B cell (primary cell): ENCODE measurements at regions not wholly inside any gene's neighbourhood (a gene's known extent, or its start where the extent isn't known, plus 50 kb on each side); places are given as distances from the start of the nearest gene placed in this dataset.

Experiments
- ATAC-seq: fragments of 200-7000 bp; cut with Tn5 transposase; one replicate; pipeline ENCODE4 v1.10.0; 2021; ENCODE audit warnings: low read depth, mild to moderate bottlenecking, moderate number of reproducible peaks, moderate library complexity
- CTCF ChIA-PET: fragments of 350-600 bp; sonication (Branson Sonifier 250); formaldehyde crosslinking; loops from one replicate; lab custom pipeline; 2021; ENCODE audit warnings: antibody characterized with exemption, inconsistent platforms; lab: Charles Lee
- POLR2A ChIA-PET: fragments of 350-600 bp; sonication (Branson Sonifier 250); formaldehyde crosslinking; loops from one replicate; lab custom pipeline; 2021; ENCODE audit warnings: antibody characterized with exemption; lab: Charles Lee
- DNase-seq: peaks from one replicate; pipeline ENCODE4 v3.0.0; 2013
- H2AFZ ChIP-seq: 2 replicates; pipeline ENCODE4 v1.6.1; 2012; ENCODE audit warnings: mild to moderate bottlenecking, low read depth, low read length; ENCODE audit not compliant: insufficient read depth, poor library complexity, severe bottlenecking
- H3K27ac ChIP-seq, 2 donors: 1 replicate in 1 of 2; 2 replicates in 1 of 2; pipeline ENCODE4 v1.5.1; 2012 to 2013; ENCODE audit warnings: low read length in 2 of 2, mild to moderate bottlenecking in 2 of 2, moderate library complexity in 1 of 2
- H3K27me3 ChIP-seq, 4 experiments: fragments of 200-600 bp in 1 of 4; sonication (generic) in 1 of 4; replicated peaks in 1 of 4; 1 replicate in 2 of 4; 2 replicates in 2 of 4; pipeline versions ENCODE4 v1.6.1 to v1.7.0; 2013 to 2016; ENCODE audit warnings: low read length in 3 of 4, mild to moderate bottlenecking in 2 of 4, mixed read lengths in 1 of 4, moderate library complexity in 1 of 4; ENCODE audit not compliant: insufficient read depth in 4 of 4, control insufficient read depth in 3 of 4; ENCODE audit errors: control extremely low read depth in 1 of 4
- H3K36me3 ChIP-seq, 2 experiments: replicated peaks in 1 of 2; 1 replicate in 1 of 2; 2 replicates in 1 of 2; pipeline versions ENCODE4 v1.6.1 to v1.7.1; 2013; ENCODE audit warnings: low read length in 1 of 2; ENCODE audit not compliant: insufficient read depth in 2 of 2, control insufficient read depth in 1 of 2; ENCODE audit errors: control extremely low read depth in 1 of 2, extremely low read depth in 1 of 2
- H3K4me1 ChIP-seq, 2 donors: fragments of 200-600 bp in 1 of 2; sonication (generic) in 1 of 2; 1 replicate in 1 of 2; 2 replicates in 1 of 2; pipeline versions ENCODE4 v1.5.1 to v1.6.1; 2013 to 2017; ENCODE audit warnings: low read length in 2 of 2; ENCODE audit not compliant: control insufficient read depth in 2 of 2, insufficient read depth in 2 of 2
- H3K4me2 ChIP-seq: replicated peaks from 2 replicates; pipeline ENCODE3; 2012; ENCODE audit warnings: mild to moderate bottlenecking, low read depth, low read length; ENCODE audit not compliant: poor library complexity, severe bottlenecking
- H3K4me3 ChIP-seq, 5 experiments: fragments of 200-600 bp in 1 of 5; sonication (generic) in 1 of 5; 1 replicate in 3 of 5; 2 replicates in 2 of 5; pipeline versions ENCODE4 v1.5.1 to v1.7.0; 2011 to 2016; ENCODE audit warnings: low read length in 4 of 5, mild to moderate bottlenecking in 4 of 5, low read depth in 2 of 5, control low read depth in 1 of 5, moderate library complexity in 1 of 5; ENCODE audit not compliant: insufficient read depth in 1 of 5; ENCODE audit errors: control extremely low read depth in 1 of 5, extremely low read depth in 1 of 5
- H3K79me2 ChIP-seq: fragments of 200-600 bp; sonication (generic); one replicate; pipeline ENCODE4 v1.6.0; 2016; ENCODE audit warnings: low read length; ENCODE audit not compliant: control insufficient read depth, insufficient read depth
- H3K9ac ChIP-seq: fragments of 200-600 bp; sonication (generic); 2 replicates; pipeline ENCODE4 v1.6.1; 2017; ENCODE audit warnings: mild to moderate bottlenecking, low read length, moderate library complexity
- H3K9me3 ChIP-seq, 3 donors: one replicate each; pipeline versions ENCODE4 v1.6.1 to v1.7.1; 2013; ENCODE audit warnings: low read length in 2 of 3; ENCODE audit not compliant: control insufficient read depth in 2 of 3, insufficient read depth in 1 of 3; ENCODE audit errors: control extremely low read depth in 1 of 3
- H4K20me1 ChIP-seq: 2 replicates; pipeline ENCODE4 v1.6.0; 2012; ENCODE audit warnings: mild to moderate bottlenecking, low read length; ENCODE audit not compliant: insufficient read depth, control insufficient read depth, poor library complexity, severe bottlenecking
- H3K27ac Mint-ChIP-seq: one replicate; pipeline ENCODE4 v1.8.0; 2021; ENCODE audit warnings: mixed read lengths
- H3K27me3 Mint-ChIP-seq: one replicate; pipeline ENCODE4 v1.8.0; 2021; ENCODE audit warnings: mixed read lengths
- H3K4me1 Mint-ChIP-seq: one replicate; pipeline ENCODE4 v1.8.0; 2021; ENCODE audit warnings: mixed read lengths
- H3K4me3 Mint-ChIP-seq: one replicate; pipeline ENCODE4 v1.8.0; 2021; ENCODE audit warnings: mixed read lengths
- H3K9me3 Mint-ChIP-seq: one replicate; pipeline ENCODE4 v1.8.0; 2022; ENCODE audit warnings: mixed read lengths; ENCODE audit not compliant: insufficient read depth
- EZH2 ChIP-seq: IDR thresholded peaks from 2 replicates; pipeline ENCODE4 v1.6.1; 2012; ENCODE audit warnings: borderline replicate concordance, low read depth, mild to moderate bottlenecking, moderate library complexity, low read length; ENCODE audit not compliant: insufficient read depth, poor library complexity, severe bottlenecking
- WGBS: methylation state at CpG from one replicate; pipeline ENCODE4 v1.1.5; 2013; ENCODE audit warnings: missing lambda C conversion rate; ENCODE audit not compliant: insufficient coverage; 5-methylcytosine and 5-hydroxymethylcytosine counted together
- intact Hi-C: fragments of 100-400 bp; cut with micrococcal nuclease; formaldehyde crosslinking; loops from one replicate; pipeline ENCODE4 v1.10.0; 2022
- TF ChIP-seq, protein P1 (sequence below): fragments of 200-600 bp; IDR thresholded peaks from one replicate; pipeline ENCODE4 v1.8.0; 2022; ENCODE audit warnings: antibody characterized with exemption, mild to moderate bottlenecking

DNA sequence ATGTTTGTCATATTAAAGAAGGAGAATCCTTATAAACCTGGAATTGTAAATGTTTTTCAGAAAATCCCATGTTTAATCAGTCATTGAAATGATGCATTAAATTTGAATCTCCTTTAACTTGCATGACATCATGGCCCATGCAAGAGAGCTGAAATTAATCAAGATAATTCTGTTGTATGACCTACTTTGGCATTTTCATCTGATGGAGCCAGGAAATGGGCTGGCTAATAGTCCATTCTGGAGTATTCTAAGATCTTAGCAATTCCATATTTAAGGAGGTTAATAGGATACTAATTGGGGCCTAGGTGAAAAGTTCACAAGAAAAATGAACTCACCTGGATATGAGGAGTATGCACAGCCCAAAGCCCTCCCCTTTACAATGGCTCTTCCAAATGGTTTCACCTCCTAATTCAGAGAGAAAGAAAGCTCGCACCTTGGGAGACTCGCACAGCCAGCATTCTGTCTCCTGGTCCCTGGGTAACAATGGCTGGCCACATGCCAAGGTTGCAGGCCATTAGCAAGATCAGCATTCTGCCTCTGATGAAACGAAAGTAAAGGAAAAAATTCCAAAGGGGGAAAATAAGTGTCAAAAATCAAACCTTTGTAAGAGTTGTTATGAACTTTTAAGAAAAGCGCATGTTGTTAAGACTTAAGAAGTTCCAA lies 786.4 kb downstream of the MCTP2 start:
- no peak overlapping the region for H3K27ac Mint-ChIP-seq
- no peaks in the 10 kb centered on the region for H3K27me3 Mint-ChIP-seq
- no peaks in the 10 kb centered on the region for H3K9me3 ChIP-seq
- H3K36me3 ChIP-seq: no peaks in the 10 kb centered on the region
- TF ChIP-seq, protein P1, sequence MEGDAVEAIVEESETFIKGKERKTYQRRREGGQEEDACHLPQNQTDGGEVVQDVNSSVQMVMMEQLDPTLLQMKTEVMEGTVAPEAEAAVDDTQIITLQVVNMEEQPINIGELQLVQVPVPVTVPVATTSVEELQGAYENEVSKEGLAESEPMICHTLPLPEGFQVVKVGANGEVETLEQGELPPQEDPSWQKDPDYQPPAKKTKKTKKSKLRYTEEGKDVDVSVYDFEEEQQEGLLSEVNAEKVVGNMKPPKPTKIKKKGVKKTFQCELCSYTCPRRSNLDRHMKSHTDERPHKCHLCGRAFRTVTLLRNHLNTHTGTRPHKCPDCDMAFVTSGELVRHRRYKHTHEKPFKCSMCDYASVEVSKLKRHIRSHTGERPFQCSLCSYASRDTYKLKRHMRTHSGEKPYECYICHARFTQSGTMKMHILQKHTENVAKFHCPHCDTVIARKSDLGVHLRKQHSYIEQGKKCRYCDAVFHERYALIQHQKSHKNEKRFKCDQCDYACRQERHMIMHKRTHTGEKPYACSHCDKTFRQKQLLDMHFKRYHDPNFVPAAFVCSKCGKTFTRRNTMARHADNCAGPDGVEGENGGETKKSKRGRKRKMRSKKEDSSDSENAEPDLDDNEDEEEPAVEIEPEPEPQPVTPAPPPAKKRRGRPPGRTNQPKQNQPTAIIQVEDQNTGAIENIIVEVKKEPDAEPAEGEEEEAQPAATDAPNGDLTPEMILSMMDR: no peak
- no peak for TF ChIP-seq EZH2
- POLR2A ChIA-PET: no interaction called here
- DNase-seq (no peak), ATAC-seq (no peak)
- no peak overlapping the region for H3K9ac ChIP-seq
- H3K27ac ChIP-seq: no peak overlapping the region
- H2AFZ ChIP-seq: no peak overlapping the region
- no peak overlapping the region for H3K4me2 ChIP-seq
- no peak overlapping the region for H3K4me3 Mint-ChIP-seq
- 80% methylated on average over 2 of the region's 4 CpGs for WGBS
- intact Hi-C loops: no loop called here
- CTCF ChIA-PET: no interaction called here
- H3K79me2 ChIP-seq: no peaks in the 10 kb centered on the region
- no peaks in the 10 kb centered on the region for H3K4me1 ChIP-seq
- H3K9me3 Mint-ChIP-seq: no peaks in the 10 kb centered on the region
- no peaks in the 10 kb centered on the region for H3K27me3 ChIP-seq
- H3K4me3 ChIP-seq: no peak overlapping the region
- no peaks in the 10 kb centered on the region for H4K20me1 ChIP-seq
- H3K4me1 Mint-ChIP-seq: no peaks in the 10 kb centered on the region

DNA sequence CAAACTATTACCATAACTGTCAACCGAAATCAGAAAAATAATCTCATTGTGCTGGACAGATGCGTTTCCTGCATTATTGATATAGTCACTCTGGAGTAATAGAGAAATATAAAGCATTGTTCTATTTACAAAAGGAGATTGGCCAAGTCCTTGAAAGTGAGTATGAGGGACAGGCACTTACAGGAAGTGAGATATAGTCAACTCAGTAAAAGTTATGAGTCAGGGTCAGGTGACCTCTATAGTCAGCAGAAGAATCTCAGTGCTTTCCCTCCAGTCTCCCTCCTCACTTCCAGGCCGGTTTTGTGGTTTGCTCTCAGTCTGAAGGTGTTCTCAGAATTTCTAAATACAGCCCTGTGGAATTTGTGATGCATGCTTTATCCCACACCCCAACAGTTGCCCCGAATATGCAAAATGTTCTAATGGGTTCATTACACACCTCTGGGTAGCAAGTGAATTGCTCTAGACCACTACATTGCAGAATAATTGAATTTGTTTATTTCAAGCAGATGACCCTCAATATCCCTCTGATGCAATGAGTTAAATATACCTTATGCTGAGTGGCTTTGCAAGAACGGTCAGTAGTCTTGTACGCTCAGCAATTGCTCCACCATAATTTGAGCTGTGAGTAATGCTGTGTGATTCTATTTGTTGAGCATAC lies 787.7 kb downstream of the MCTP2 start:
- H3K79me2 ChIP-seq: no peaks in the 10 kb centered on the region
- H3K4me2 ChIP-seq: no peak overlapping the region
- H3K4me1 ChIP-seq: no peaks in the 10 kb centered on the region
- H4K20me1 ChIP-seq: no peaks in the 10 kb centered on the region
- H3K27me3 ChIP-seq: no peaks in the 10 kb centered on the region
- POLR2A ChIA-PET: no interaction called here
- intact Hi-C loops: no loop called here
- no peak overlapping the region for H2AFZ ChIP-seq
- H3K9me3 ChIP-seq: no peaks in the 10 kb centered on the region
- DNase-seq (no peak), ATAC-seq (no peak)
- no peak overlapping the region for H3K27ac ChIP-seq
- WGBS: 100% methylated on average over 1 of the region's 6 CpGs
- no peak overlapping the region for H3K27ac Mint-ChIP-seq
- H3K4me3 Mint-ChIP-seq: no peak overlapping the region
- TF ChIP-seq, protein P1: no peak
- TF ChIP-seq EZH2: no peak
- no peak overlapping the region for H3K9ac ChIP-seq
- no peaks in the 10 kb centered on the region for H3K4me1 Mint-ChIP-seq
- no peaks in the 10 kb centered on the region for H3K27me3 Mint-ChIP-seq
- H3K9me3 Mint-ChIP-seq: no peaks in the 10 kb centered on the region
- no peak overlapping the region for H3K4me3 ChIP-seq
- CTCF ChIA-PET: no interaction called here
- no peaks in the 10 kb centered on the region for H3K36me3 ChIP-seq
